Tibial artery (tissue), 4 donors: ENCODE measurements at regions not wholly inside any gene's neighbourhood (a gene's known extent, or its start where the extent isn't known, plus 50 kb on each side); places are given as distances from the start of the nearest gene placed in this dataset.

Experiments used
- DNase-seq, 2 donors: peaks; one replicate each; pipeline ENCODE4 v3.0.0-alpha.2; 2019
- H3K27ac ChIP-seq, 2 donors: fragments of 200-600 bp; sonication (generic) in 1 of 2; 1 replicate in 1 of 2; 2 replicates in 1 of 2; pipeline ENCODE4 v1.5.1; 2018 to 2019; ENCODE audit warnings: mild to moderate bottlenecking in 1 of 2
- H3K27me3 ChIP-seq, 2 donors: fragments of 200-600 bp; sonication (generic) in 1 of 2; one replicate each; pipeline versions ENCODE4 v1.5.1 to v1.6.0; 2016 to 2019
- H3K36me3 ChIP-seq, 3 donors: fragments of 200-600 bp; sonication (generic) in 2 of 3; one replicate each; pipeline ENCODE4 v1.5.1; 2016 to 2019; ENCODE audit warnings: mild to moderate bottlenecking in 2 of 3
- H3K4me1 ChIP-seq, 4 donors: fragments of 200-600 bp; sonication (generic) in 2 of 4; 1 replicate in 3 of 4; 2 replicates in 1 of 4; pipeline ENCODE4 v1.5.1; 2016 to 2019
- H3K4me3 ChIP-seq, 2 donors: fragments of 200-600 bp; sonication (generic) in 1 of 2; 1 replicate in 1 of 2; 2 replicates in 1 of 2; pipeline ENCODE4 v1.5.1; 2018 to 2019; ENCODE audit warnings: mild to moderate bottlenecking in 2 of 2
- H3K9me3 ChIP-seq, 3 donors: fragments of 200-600 bp; sonication (generic) in 1 of 3; one replicate each; pipeline ENCODE4 v1.5.1; 2016 to 2019
- CTCF ChIP-seq, 2 experiments: fragments of 200-600 bp in 1 of 2; fragments of 450-650 bp in 1 of 2; IDR thresholded peaks; one replicate each; pipeline ENCODE4 v1.5.1; 2017 to 2019; ENCODE audit warnings: antibody characterized with exemption in 2 of 2, mild to moderate bottlenecking in 1 of 2, moderate library complexity in 1 of 2
- intact Hi-C: fragments of 100-400 bp; cut with DNase I; formaldehyde crosslinking; loops from one replicate; pipeline ENCODE4 v1.15.0; 2023; ENCODE audit warnings: low total_unique reads

DNA sequence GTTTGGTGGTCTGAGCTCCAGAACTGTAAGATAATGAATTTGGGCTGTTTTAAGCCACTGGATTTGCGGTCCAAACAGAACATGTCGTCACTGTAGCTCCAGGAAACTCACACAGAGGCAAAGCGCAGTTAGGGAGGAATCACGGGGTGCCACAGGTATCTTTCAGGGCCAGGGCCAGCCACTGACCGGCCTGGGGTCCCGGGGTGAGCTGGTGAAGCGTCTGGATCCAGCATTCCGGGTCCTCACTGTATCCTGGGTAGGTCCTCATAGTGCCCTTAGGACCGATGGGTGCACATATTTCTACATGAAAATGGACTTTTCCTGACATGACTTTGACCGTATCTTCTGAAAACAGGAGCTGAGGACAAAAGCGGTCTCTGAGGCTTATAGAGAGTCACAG, 196.0 kb upstream of the HDAC4 start:
- no peak for TF ChIP-seq CTCF (IDR thresholded peaks at IDR 0.05)
- H3K4me3 ChIP-seq: no peak overlapping the region
- H3K36me3 ChIP-seq: no peaks in the 10 kb centered on the region
- H3K27me3 ChIP-seq: peaks cover 0 to 10% of the 10 kb centered on the region in 2 donors
- H3K9me3 ChIP-seq: no peaks in the 10 kb centered on the region
- intact Hi-C loops: no loop called here
- no peaks in the 10 kb centered on the region for H3K4me1 ChIP-seq
- DNase-seq: peak in 1 of 2 donors; percentile 38
- no peak overlapping the region for H3K27ac ChIP-seq

- no peak overlapping the region for H3K27ac ChIP-seq
- no peaks in the 10 kb centered on the region for H3K4me1 ChIP-seq
- H3K9me3 ChIP-seq: no peaks in the 10 kb centered on the region
- peaks cover 0 to 7% of the 10 kb centered on the region in 2 donors for H3K27me3 ChIP-seq
- DNase-seq: no peak
- no peak overlapping the region for H3K4me3 ChIP-seq
- H3K36me3 ChIP-seq: no peaks in the 10 kb centered on the region
- no peak for TF ChIP-seq CTCF (IDR thresholded peaks at IDR 0.05)
- intact Hi-C loops: no loop called here
Measured at GRCh38 chr2:239596253-239596652, 195.4 kb upstream of the HDAC4 start.

GRCh38 chr2:239595726-239596125, 194.9 kb upstream of the HDAC4 start:
- Histone ChIP-seq H3K36me3 (no peaks in the 10 kb centered on the region), H3K4me3 (no peak overlapping the region), H3K27ac (no peak overlapping the region), H3K4me1 (no peaks in the 10 kb centered on the region), H3K9me3 (no peaks in the 10 kb centered on the region), H3K27me3 (peaks cover 0 to 1% of the 10 kb centered on the region in 2 donors)
- intact Hi-C loops: no loop called here
- DNase-seq: peak in 1 of 2 donors; percentile 35
- TF ChIP-seq CTCF (IDR thresholded peaks at IDR 0.05): no peak

DNA sequence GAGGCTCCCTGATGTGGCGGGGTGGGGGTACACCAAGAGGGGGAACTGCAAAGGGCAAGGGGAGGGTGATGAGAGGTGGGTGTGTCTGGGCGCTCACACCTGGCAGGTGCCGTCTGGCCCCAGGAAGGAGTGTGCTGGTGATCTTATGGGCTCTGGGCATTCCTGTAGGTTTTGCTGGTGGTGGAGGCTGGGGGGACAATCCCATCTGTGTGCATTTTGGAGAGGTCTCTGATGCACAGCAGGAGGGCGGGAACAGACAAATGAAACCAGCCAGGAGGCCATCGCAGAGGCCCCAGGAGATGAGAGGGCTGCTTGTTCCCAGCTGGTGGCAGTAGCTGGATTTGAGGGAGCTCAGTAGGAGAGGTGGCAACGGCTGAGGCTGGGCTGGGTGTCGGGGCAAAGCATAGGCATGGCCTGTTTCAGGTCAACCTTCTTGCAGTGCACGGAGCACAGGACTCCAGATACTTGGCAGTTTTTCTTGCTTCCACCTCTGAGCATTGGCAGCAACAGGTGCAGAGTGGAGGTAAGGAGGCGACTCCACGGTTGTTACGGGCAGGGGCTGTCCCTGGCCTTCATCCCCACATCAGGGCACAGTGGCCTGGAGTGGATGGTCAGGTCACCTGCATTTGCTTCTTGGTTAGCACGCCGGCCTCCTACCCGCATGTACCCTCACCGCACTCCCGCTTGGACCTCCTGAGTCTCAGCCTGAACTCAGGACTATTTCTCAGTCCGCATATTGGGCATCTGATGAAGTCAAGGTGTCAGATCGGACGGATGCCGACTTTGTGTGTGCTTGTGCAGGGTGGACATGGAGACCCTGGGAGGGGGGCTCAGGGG, 194.2 kb upstream of the HDAC4 start:
- no peak overlapping the region for H3K27ac ChIP-seq
- no peaks in the 10 kb centered on the region for H3K36me3 ChIP-seq
- intact Hi-C loops: no loop called here
- peak in 1 of 2 donors; percentile 54 for DNase-seq
- no peak for TF ChIP-seq CTCF (IDR thresholded peaks at IDR 0.05)
- no peak overlapping the region for H3K4me3 ChIP-seq
- no peaks in the 10 kb centered on the region for H3K9me3 ChIP-seq
- H3K4me1 ChIP-seq: no peaks in the 10 kb centered on the region
- no peaks in the 10 kb centered on the region for H3K27me3 ChIP-seq

- H3K9me3 ChIP-seq: no peaks in the 10 kb centered on the region
- peak in 1 of 2 donors; percentile 44 for DNase-seq
- H3K4me3 ChIP-seq: no peak overlapping the region
- no peaks in the 10 kb centered on the region for H3K4me1 ChIP-seq
- no peaks in the 10 kb centered on the region for H3K36me3 ChIP-seq
- intact Hi-C loops: no loop called here
- no peaks in the 10 kb centered on the region for H3K27me3 ChIP-seq
- TF ChIP-seq CTCF (IDR thresholded peaks at IDR 0.05): no peak
- no peak overlapping the region for H3K27ac ChIP-seq
Measured at GRCh38 chr2:239594019-239594771, 193.4 kb upstream of the HDAC4 start.
